Caki2 (cell line): ENCODE measurements at regions not wholly inside any gene's neighbourhood (a gene's known extent, or its start where the extent isn't known, plus 50 kb on each side); places are given as distances from the start of the nearest gene placed in this dataset.
"Not testable (repeated sequence)": the region's sequence is repeated elsewhere in the genome, so short reads cannot be mapped to it uniquely, and the experiment has no call there.

Experiments
- DNase-seq: peaks from one replicate; pipeline ENCODE4 v3.0.0-alpha.2; 2015; ENCODE audit warnings: low read depth
- in situ Hi-C: cut with HindIII; loops from 2 replicates; pipeline ENCODE4 v1.10.0; 2016; ENCODE audit warnings: low sequenced_read_pairs, low pct_unique_long_range_greater_than_20kb, mixed read lengths

DNA sequence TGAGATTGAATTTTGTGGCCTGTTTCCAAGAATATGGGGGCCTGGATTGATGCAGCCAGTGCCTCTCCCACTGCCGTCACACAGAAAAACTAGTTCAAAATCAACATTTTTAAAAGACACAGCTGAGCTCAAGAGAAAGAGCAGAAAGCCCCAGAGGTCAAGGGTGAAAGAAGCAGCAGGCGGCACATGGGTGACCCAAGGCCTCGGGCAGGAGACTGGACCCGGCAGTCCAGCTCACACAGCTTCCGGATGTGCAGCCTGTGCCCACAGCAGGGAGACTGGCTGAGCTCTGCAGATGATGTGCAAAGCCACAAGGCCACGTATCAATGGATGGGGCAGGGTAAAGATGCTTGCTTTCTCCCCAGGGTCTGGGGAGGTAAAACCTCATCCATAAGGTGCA is 50.4 kb upstream of the RNF32 start:
- in situ Hi-C loops = no loop called here
- DNase-seq = no peak

- in situ Hi-C loops = no loop called here
- DNase-seq = no peak
Measured at GRCh38 chr7:156589808-156590207, 50.8 kb upstream of the RNF32 start.

- in situ Hi-C loops = no loop called here
Measured at GRCh38 chr7:156585926-156586325, 54.6 kb upstream of the RNF32 start.

DNA sequence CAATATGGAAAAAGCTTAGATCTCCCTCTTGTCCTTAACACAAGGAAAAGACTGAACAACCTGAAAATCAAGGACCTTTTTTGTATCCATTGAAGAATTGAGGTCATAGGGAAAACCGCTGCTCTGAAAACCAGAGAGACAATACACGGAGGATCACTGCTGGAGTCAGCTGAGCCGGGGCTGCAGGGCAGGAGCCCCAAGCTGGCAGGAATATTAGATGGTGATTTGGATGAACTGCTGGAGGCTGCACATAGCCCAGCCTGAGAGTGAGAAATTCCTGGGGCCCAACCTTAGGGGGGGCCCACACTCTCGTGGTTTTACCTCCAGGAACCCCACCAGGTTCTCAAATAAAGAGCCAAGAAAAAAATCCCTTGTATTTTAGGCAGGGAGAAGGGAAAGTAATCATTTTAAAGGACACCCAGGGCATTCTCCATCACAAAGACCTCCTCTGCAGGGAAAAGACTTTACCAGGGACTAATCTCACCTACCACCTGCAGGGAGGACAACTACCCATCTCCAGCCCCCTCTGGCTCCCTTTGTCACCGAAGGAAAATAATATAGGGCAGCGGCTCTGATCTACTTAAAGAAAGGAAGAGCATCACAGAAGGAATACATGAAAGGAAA is 55.4 kb upstream of the RNF32 start:
- in situ Hi-C loops = no loop called here
- DNase-seq = no peak

More at GRCh38 chr7:156585926-156586325, 54.6 kb upstream of the RNF32 start:
- DNase-seq = no peak

- DNase-seq = no peak
- in situ Hi-C loops = no loop called here
Measured at GRCh38 chr7:156582591-156583123, 57.9 kb upstream of the RNF32 start.

DNA sequence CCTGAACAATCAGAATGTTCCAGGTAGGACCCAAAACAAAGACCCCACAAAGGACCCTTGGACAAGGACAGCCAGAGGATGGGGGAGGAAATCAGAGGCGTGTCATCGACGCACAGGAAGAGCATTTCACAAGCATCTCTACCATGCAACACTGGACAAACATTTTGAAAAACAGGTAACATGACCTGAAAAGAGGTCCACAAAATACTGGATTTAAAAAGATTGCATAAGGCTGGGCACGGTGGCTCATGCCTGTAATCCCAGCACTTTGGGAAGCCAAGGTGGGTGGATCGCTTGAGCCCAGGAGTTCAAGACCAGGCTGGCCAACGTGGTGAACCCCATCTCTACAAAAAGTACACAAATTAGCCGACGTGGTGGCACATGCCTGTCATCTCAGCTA is 60.5 kb upstream of the RNF32 start:
- in situ Hi-C loops = no loop called here
- no peak for DNase-seq

DNA sequence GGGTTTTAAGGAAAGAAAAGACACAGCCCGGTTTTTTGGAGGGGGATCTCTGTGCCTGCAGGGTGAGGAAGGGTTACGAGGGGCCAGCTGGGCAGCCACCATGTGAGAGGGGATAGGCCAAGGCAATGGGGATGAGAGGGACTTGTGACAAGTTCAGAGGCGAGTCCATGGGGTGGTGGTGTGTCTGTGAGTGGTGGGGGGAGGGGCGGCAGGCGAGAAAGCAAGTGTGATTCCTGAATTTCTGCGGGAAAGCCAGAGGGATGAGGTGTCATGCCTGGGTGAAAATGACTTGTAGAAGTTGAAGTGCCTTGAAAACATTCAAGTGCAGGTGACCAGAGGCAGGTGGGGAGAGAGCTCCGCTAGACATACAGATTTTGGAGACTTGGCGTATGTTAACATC is 61.0 kb upstream of the RNF32 start:
- in situ Hi-C loops = no loop called here
- no peak for DNase-seq

DNA sequence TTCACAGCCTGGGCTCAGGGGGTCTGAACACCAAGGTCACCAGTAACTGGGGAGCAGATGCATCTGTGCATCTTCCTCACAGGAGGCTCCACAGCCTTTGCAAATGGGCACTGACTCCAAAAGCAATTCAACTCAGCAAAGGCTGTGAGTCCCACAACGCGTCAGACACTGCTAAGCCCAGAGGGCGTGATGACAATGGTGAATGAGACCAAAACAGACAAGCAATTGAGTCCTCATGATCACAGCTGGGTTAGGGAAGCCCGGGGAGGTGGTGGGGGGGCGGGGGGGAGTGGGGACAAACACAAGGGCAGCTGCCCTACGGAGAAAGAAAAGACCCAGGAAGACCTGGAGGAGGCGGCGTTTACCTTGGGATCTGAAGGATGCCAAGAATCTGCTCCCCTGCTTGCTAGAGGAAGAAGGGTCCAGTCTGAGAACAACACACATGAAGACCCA is 61.6 kb upstream of the RNF32 start:
- in situ Hi-C loops = no loop called here
- DNase-seq = no peak

DNA sequence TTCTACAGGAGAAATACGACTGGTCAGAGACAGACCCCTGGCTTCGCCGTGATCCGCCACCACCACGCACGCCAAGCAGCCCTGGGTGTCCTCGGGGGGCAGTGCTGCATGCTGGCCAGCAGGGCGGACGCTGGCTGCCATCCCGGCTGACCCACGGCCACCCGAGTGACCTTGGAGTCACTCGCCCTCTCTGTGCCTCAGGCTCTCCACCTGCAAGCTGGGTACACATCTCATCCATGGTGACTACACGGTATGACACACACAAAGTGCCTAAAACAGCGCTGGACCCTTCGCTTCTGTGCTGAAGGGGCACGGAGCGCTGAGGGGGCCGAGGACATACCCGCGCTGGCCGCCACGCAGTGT is 62.0 kb upstream of the RNF32 start:
- no peak for DNase-seq
- in situ Hi-C loops = no loop called here

GRCh38 chr7:156577645-156578577 is 62.7 kb upstream of the RNF32 start:
- in situ Hi-C loops = no loop called here

DNA sequence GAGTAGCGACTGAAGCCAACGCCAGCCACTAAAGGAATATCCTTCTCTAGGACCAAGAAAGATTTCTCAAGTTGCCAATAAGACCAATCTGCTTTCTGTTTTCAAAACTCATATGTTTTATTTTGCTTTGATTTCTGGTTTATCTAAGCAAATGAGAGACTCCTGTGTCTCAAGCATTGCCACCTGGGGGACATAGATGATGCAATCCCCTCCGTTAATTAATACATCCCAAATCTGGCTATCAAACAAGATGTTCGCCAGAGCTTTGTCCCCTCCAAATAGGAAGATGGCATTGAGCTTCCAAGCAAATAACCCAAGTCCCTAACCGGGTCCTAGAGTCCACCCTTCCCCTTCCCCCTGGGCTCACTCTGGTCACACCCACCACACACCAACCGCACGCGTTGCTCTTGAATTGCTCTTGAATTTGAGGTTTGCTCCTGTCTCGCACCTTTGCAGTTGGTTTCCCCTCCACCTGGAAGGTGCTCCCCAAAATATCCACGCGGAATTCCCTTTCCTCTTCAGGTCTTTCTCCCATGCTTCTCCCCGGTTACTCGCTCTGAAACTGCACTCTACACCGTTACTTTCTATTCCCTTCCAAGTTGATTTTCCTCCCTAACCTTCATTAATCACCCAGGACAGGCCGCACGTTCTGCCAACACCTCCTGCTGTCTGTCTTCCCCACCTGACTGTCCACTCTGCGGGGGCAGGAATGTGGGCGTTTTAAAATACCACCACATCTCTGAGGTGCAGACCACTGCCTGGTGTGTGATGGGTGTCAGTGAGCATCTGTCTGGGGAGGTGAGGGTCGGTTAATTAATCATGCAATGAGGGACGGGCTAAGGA is 64.1 kb upstream of the RNF32 start:
- no peak for DNase-seq
- in situ Hi-C loops = no loop called here

More at GRCh38 chr7:156577645-156578577, 62.7 kb upstream of the RNF32 start:
- DNase-seq = no peak

DNA sequence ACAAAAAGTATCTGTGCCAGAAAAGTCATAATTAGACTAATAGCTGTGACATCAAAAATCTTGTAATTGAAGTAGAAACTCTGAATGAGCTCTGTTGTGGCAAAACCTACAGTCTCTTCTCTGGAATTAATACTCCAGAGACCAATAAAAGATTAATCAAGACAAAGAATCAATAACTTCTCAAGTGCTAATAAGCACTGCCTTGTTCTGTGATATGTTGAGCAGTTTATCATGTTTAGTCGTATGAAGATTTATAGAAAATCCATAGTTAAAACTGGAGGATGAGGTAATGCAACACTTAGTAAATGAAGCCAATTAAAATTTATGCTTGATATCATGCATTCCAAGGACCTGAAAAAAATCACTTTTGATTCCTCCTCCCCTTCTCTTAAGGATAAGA is 72.3 kb upstream of the RNF32 start:
- in situ Hi-C loops = no loop called here

DNA sequence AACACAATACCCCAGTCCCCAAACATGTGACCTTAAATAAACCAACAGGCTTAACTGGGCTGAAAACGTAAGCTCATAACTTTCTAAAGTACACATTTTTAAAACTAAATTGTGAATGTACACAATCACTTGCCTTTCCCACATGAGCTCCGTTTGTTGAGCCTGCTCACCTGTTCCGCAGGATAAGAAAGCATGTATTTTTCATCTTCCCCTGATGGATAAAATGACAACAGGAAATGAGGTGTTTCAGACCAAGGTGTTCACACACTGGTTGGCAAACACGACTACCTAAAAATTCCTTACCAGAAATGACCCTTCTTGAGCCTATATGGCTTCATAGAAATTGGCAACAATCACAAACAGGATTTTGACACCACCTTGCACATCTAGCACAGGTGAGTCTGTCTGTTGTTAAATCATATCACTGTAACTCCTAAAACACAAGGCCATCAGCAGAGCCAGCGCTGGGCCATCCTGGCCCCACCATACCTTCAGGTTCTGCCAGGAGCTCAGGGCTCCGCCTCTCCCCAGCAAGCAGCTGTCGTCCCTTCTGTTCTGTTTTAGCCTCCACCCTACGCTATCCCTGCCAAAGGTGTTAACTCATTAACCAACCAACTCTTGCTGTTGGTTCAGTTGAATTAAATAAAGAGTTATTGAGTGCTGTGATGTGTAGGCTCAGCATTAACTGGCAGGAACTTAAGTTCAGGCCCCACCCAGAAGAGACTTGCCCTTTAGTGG is 73.6 kb upstream of the RNF32 start:
- in situ Hi-C loops = no loop called here
- no peak for DNase-seq

More for the DNA sequence above, 72.3 kb upstream of the RNF32 start:
- DNase-seq = no peak

GRCh38 chr7:156565002-156565401 is 75.6 kb upstream of the RNF32 start:
- in situ Hi-C loops = not testable (repeated sequence)

GRCh38 chr7:156560696-156561095 is 79.9 kb upstream of the RNF32 start:
- in situ Hi-C loops = no loop called here
- DNase-seq = no peak

More at GRCh38 chr7:156565002-156565401, 75.6 kb upstream of the RNF32 start:
- DNase-seq = not testable (repeated sequence)

DNA sequence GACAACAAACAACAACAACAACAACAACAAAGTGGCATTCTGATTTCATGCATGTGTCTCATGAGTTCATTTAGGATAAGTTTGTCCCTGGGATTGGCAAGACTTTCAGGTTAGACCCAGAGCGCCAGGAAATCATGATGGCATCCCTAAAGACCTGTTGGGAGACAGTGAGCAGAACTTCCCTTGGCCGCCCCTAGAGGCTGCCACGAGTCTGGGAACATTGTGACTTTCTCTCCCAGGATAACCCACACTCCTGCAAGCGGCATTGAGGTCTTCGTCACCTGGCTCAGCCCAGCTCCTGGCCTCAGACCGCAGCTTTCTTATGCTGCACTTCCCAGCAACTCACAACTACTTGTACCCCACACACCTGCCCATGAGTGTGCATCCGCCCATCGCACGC is 80.5 kb upstream of the RNF32 start:
- no peak for DNase-seq

GRCh38 chr7:156559001-156559400 is 81.6 kb upstream of the RNF32 start:
- DNase-seq = peak; percentile 59
- in situ Hi-C loops = loop anchor here (10.0 kb wide), 1 partner anchor 84 kb away; no protein-coding TSS in a partner anchor

More for the DNA sequence above, 80.5 kb upstream of the RNF32 start:
- in situ Hi-C loops = no loop called here

- DNase-seq = peak; percentile 92
- in situ Hi-C loops = loop anchor here (10.0 kb wide), 1 partner anchor 83 kb away; no protein-coding TSS in a partner anchor
Measured at GRCh38 chr7:156558198-156558597, 82.4 kb upstream of the RNF32 start.
